SK-N-SH treated with all-trans-retinoic acid at 6 μM for 48 hours (cell line): ENCODE measurements at regions not wholly inside any gene's neighbourhood (a gene's known extent, or its start where the extent isn't known, plus 50 kb on each side); places are given as distances from the start of the nearest gene placed in this dataset.

Experiments
- CSDC2 ChIP-seq: fragments of 250-450 bp; sonication (Bioruptor Pico); IDR thresholded peaks from 2 replicates; pipeline ENCODE4 v1.5.0; 2020; ENCODE audit warnings: mild to moderate bottlenecking, moderate library complexity
- PPARA ChIP-seq: fragments of 250-450 bp; sonication (Bioruptor Pico); IDR thresholded peaks from 2 replicates; pipeline ENCODE4 v1.5.0; 2020; ENCODE audit warnings: mild to moderate bottlenecking, borderline replicate concordance
- TSHZ2 ChIP-seq: fragments of 250-450 bp; sonication (Bioruptor Pico); IDR thresholded peaks from 2 replicates; pipeline ENCODE4 v1.5.0; 2020; ENCODE audit warnings: mild to moderate bottlenecking, moderate library complexity
- ZFP3 ChIP-seq: fragments of 250-450 bp; sonication (Bioruptor Pico); IDR thresholded peaks from 2 replicates; pipeline ENCODE4 v1.5.0; 2020; ENCODE audit warnings: mild to moderate bottlenecking, moderate library complexity
- ZFP30 ChIP-seq: fragments of 450-650 bp; formaldehyde crosslinking; IDR thresholded peaks from 2 replicates; pipeline ENCODE4 v1.5.0; 2022; ENCODE audit warnings: mild to moderate bottlenecking, moderate library complexity

DNA sequence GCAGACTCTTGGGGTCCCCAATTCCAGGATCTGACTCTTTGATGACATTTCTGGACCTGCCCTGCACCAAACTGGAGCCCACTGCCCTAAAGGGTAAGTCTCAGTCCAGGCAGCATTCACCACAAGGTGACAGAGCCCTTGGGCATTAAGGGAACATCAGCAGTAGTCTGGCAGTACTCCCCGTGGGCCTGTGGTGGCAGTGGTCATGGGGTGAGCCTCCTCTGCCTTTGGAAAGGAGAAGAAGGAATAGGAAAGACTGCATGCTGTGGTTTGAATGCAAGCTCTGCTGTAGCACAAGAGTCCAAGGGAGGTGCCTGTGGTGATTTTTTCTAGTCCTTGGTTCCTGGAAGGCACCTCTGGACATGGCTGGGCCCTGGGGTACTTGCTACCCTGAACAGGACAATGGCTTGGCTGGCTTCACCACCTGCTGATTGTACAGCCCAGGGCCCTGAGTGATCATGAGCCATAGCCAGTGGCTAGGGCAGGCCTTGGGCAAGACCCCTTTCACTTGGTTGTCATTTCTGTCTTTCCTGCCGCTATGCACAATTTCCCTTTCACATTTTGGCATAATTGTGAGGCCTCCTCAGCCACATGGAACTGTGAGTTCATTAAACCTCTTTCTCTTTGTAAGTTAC is 160.7 kb upstream of the GRIA4 start:
- TF ChIP-seq TSHZ2 (CRISPR knock-in tag) (no peak), ZFP30 (CRISPR knock-in tag) (no peak), PPARA (CRISPR knock-in tag) (no peak), CSDC2 (CRISPR knock-in tag) (no peak), ZFP3 (CRISPR knock-in tag) (no peak)
